22Rv1 (cell line): ENCODE measurements at regions not wholly inside any gene's neighbourhood (a gene's known extent, or its start where the extent isn't known, plus 50 kb on each side); places are given as distances from the start of the nearest gene placed in this dataset.

Experiments used
- CTCF ChIP-seq: fragments of 450-650 bp; IDR thresholded peaks from 2 replicates; pipeline ENCODE4 v1.5.1; 2017; ENCODE audit warnings: mild to moderate bottlenecking
- ZFX ChIP-seq: fragments of 450-650 bp; IDR thresholded peaks from 2 replicates; pipeline ENCODE4 v1.6.1; 2017; ENCODE audit warnings: antibody characterized with exemption, borderline replicate concordance

DNA sequence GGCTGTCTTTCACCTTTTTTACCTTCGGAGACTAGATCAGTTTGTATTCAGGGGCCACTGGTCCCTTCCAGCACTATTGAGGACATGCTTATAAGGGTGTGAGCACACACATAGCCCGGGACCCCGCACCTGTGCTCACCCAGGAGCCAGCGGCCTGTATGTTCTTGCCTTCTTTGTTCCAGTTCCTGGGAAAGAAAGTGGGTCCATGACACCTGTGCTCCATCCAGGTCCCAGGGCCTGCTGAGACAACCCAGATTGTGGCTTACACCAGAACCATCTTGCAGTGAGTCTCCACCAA is 207.8 kb downstream of the TOMM20 start:
- TF ChIP-seq CTCF (no peak), ZFX (no peak)
